ENCODE measurements at regions not wholly inside any gene's neighbourhood (a gene's known extent, or its start where the extent isn't known, plus 50 kb on each side); places are given as distances from the start of the nearest gene placed in this dataset.

- no peak overlapping the region for H3K4me2 ChIP-seq (ENCODE audit: low read depth, low read length, poor library complexity, severe bottlenecking)
- no peak overlapping the region for H2AFZ ChIP-seq (ENCODE audit: low read length)
- no peak for TF ChIP-seq CTCF (conservative IDR thresholded peaks at IDR 0.05; ENCODE audit: low read length)
- TF ChIP-seq EZH2phosphoT487 (IDR thresholded peaks at IDR 0.05; ENCODE audit: borderline replicate concordance), result no peak
- no peaks in the 10 kb centered on the region for H3K27me3 ChIP-seq (ENCODE audit: insufficient read depth, low read length, poor library complexity, severe bottlenecking)
- peaks cover 4% of the 10 kb centered on the region for H3K4me1 ChIP-seq (ENCODE audit: insufficient read depth, low read length, poor library complexity, severe bottlenecking)
- H3K9ac ChIP-seq (ENCODE audit: low read depth, low read length, poor library complexity, severe bottlenecking), result no peak overlapping the region
- H3K79me2 ChIP-seq (ENCODE audit: insufficient read depth, low read length), result no peaks in the 10 kb centered on the region
- no peaks in the 10 kb centered on the region for H3K9me2 ChIP-seq (replicated peaks; ENCODE audit: low read depth, low read length)
- H3F3A ChIP-seq (ENCODE audit: low read depth), result no peaks in the 10 kb centered on the region; the same call in 1 of the 2 replicates
- H4K20me1 ChIP-seq (ENCODE audit: insufficient read depth, low read length, poor library complexity, severe bottlenecking), result no peaks in the 10 kb centered on the region
- no peaks in the 10 kb centered on the region for H3K9me3 ChIP-seq (ENCODE audit: insufficient read depth, low read depth, low read length)
- no peak overlapping the region for H3K4me3 ChIP-seq (ENCODE audit: low read length, poor library complexity, severe bottlenecking)
- H3K36me3 ChIP-seq (ENCODE audit: insufficient read depth, low read length), result no peaks in the 10 kb centered on the region
Observed at GRCh38 chr21:36239585-36239984, 80.4 kb upstream of the MORC3 start.

GRCh38 chr21:36241717-36242116 is 78.3 kb upstream of the MORC3 start:
- Histone ChIP-seq H2AFZ (ENCODE audit: low read length) (no peak overlapping the region), H3K79me2 (ENCODE audit: insufficient read depth, low read length) (no peaks in the 10 kb centered on the region), H3K27me3 (ENCODE audit: insufficient read depth, low read length, poor library complexity, severe bottlenecking) (no peaks in the 10 kb centered on the region), H3F3A (ENCODE audit: low read depth) (no peaks in the 10 kb centered on the region; the same call in 1 of the 2 replicates), H3K36me3 (ENCODE audit: insufficient read depth, low read length) (peaks cover 16% of the 10 kb centered on the region; the same call in 1 of the 2 replicates), H3K9me2 (replicated peaks; ENCODE audit: low read depth, low read length) (no peaks in the 10 kb centered on the region), H4K20me1 (ENCODE audit: insufficient read depth, low read length, poor library complexity, severe bottlenecking) (no peaks in the 10 kb centered on the region), H3K4me3 (ENCODE audit: low read length, poor library complexity, severe bottlenecking) (no peak overlapping the region), H3K9ac (ENCODE audit: low read depth, low read length, poor library complexity, severe bottlenecking) (no peak overlapping the region), H3K4me1 (ENCODE audit: insufficient read depth, low read length, poor library complexity, severe bottlenecking) (peaks cover 4% of the 10 kb centered on the region), H3K4me2 (ENCODE audit: low read depth, low read length, poor library complexity, severe bottlenecking) (peak overlapping the region; percentile 29), H3K9me3 (ENCODE audit: insufficient read depth, low read depth, low read length) (no peaks in the 10 kb centered on the region)
- TF ChIP-seq CTCF (conservative IDR thresholded peaks at IDR 0.05; ENCODE audit: low read length) (no peak), EZH2phosphoT487 (IDR thresholded peaks at IDR 0.05; ENCODE audit: borderline replicate concordance) (no peak)

GRCh38 chr21:36245115-36245514 is 74.9 kb upstream of the MORC3 start:
- no peak overlapping the region for H3K9ac ChIP-seq (ENCODE audit: low read depth, low read length, poor library complexity, severe bottlenecking)
- no peaks in the 10 kb centered on the region for H3K27me3 ChIP-seq (ENCODE audit: insufficient read depth, low read length, poor library complexity, severe bottlenecking)
- no peak overlapping the region for H2AFZ ChIP-seq (ENCODE audit: low read length)
- no peak overlapping the region for H3K4me3 ChIP-seq (ENCODE audit: low read length, poor library complexity, severe bottlenecking)
- H4K20me1 ChIP-seq (ENCODE audit: insufficient read depth, low read length, poor library complexity, severe bottlenecking), result no peaks in the 10 kb centered on the region
- no peaks in the 10 kb centered on the region for H3K9me2 ChIP-seq (replicated peaks; ENCODE audit: low read depth, low read length)
- H3K9me3 ChIP-seq (ENCODE audit: insufficient read depth, low read depth, low read length), result no peaks in the 10 kb centered on the region
- no peaks in the 10 kb centered on the region; the same call in 1 of the 2 replicates for H3F3A ChIP-seq (ENCODE audit: low read depth)
- TF ChIP-seq EZH2phosphoT487 (IDR thresholded peaks at IDR 0.05; ENCODE audit: borderline replicate concordance) (no peak), CTCF (conservative IDR thresholded peaks at IDR 0.05; ENCODE audit: low read length) (no peak)
- H3K79me2 ChIP-seq (ENCODE audit: insufficient read depth, low read length), result no peaks in the 10 kb centered on the region
- peaks cover 36% of the 10 kb centered on the region; the same call in 1 of the 2 replicates for H3K36me3 ChIP-seq (ENCODE audit: insufficient read depth, low read length)
- H3K4me2 ChIP-seq (ENCODE audit: low read depth, low read length, poor library complexity, severe bottlenecking), result no peak overlapping the region
- peaks cover 9% of the 10 kb centered on the region for H3K4me1 ChIP-seq (ENCODE audit: insufficient read depth, low read length, poor library complexity, severe bottlenecking)
